HG03354 (cell line): ENCODE measurements at regions not wholly inside any gene's neighbourhood (a gene's known extent, or its start where the extent isn't known, plus 50 kb on each side); places are given as distances from the start of the nearest gene placed in this dataset.
"Not testable (repeated sequence)": the region's sequence is repeated elsewhere in the genome, so short reads cannot be mapped to it uniquely, and the experiment has no call there.

Experiments used
- ATAC-seq: cut with Tn5 transposase; IDR thresholded peaks from one replicate; pipeline ENCODE4 v1.9.1; 2021; ENCODE audit warnings: mild to moderate bottlenecking; ENCODE audit not compliant: unreplicated experiment, poor library complexity, severe bottlenecking

DNA sequence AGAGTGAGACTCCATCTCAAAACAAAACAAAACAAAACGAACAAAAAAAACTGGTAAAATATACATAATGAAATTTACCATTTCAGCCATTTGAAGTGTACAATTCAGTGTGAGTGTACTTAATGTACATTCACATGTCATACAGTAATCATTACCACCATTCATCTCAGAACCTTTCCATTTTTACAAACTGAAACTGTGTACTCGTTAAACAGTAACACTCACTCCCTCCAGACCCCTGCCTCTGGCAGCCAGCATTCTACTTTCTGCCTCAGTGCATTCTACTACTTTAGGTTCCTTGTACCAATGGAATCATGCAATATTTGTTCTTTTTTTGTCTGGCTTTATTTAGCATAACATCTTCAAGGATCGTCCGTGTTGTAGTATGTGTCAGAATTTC, 87.5 kb upstream of the CRYM start:
- peak; percentile 48 for ATAC-seq

DNA sequence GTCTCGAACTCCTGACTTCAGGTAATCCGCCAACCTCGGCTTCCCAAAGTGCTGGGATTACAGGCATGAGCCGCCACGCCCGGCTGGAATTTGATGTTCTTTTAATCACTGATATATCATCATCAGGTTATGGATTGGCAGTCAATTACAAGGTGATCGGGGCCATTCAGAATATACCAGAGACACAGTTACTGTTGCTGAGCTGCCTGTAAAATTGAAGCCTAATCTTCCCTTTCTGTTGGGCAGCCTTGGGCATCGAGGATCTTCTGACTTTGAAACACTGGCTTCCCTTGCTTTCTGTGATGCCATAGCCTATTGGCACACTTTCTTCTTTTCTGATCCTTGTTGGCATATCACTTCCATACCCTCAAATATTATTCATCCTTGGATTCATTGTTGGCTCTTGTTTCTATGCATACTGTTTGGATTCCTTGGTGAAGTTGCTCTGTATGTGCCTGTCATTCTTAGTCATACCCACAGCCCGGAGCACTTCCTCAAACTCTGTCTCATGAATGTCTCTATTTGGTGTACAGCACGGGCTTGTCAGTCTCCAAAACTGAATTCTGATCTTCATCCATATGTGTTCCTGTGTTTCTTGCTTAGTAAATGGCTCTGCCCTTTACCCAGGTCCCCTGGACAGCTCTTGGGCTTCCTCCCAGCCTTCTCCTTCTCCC, 85.6 kb upstream of the CRYM start:
- ATAC-seq: not testable (repeated sequence)

DNA sequence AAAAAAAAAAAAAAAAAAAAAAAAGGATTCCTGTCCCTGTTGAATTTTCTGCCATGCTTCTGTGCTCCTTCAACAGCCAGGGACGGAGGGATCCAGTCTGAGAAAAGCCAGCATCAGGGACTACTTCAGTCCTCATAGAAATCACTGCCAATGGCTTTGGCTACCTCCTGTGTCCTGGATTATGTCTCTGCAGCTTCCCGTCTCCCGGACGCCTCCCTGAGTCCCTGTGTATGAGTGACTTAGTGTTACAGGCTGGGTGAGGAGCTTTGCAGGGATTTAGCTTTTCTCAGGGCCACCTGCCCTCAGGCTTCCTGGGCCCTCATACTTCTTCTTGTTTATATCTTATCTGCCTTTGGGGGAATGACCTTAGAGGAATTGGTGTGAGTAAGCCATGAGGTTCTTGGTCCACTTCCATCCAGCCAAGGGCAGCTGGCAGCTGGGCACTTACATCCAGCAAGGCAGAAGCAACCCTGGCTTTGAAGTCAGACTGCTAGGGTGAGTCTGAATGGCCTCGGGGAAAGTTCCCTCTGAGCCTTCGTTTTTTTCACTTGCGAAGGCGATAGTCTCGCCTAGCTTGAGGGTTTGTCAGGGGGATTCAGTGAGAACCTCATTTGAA, 83.6 kb upstream of the CRYM start:
- not testable (repeated sequence) for ATAC-seq

GRCh38 chr16:21361045-21361444, 83.0 kb upstream of the CRYM start:
- ATAC-seq: not testable (repeated sequence)

GRCh38 chr16:21359513-21359912, 81.4 kb upstream of the CRYM start:
- ATAC-seq: not testable (repeated sequence)

DNA sequence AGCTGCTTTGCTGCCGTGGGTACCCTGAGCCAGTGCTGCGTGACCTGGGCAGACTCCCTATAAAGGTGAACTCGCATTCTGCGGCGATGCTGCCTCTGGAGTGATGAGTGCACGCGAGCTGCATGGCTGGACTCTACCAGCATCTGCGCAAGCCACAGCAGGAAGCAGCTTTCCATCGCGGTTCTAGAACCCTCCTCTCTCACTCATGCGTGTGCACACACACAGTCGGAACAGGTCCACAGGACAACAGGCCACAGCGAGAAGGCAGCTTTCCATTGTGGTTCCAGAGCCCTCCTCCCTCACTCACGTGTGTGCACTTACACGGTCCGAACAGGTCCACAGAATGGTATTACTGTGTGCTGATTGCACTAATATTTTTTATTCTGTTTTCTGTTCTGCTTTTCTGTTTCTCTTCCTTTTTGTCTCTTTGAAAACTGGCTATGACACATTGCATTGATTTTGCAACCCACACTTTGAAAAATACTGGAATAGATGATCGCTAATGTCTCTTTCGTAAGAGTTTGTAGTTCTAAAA, 80.2 kb upstream of the CRYM start:
- peak; percentile 43 for ATAC-seq

- not testable (repeated sequence) for ATAC-seq
Measured at GRCh38 chr16:21356308-21356707, 78.2 kb upstream of the CRYM start.

DNA sequence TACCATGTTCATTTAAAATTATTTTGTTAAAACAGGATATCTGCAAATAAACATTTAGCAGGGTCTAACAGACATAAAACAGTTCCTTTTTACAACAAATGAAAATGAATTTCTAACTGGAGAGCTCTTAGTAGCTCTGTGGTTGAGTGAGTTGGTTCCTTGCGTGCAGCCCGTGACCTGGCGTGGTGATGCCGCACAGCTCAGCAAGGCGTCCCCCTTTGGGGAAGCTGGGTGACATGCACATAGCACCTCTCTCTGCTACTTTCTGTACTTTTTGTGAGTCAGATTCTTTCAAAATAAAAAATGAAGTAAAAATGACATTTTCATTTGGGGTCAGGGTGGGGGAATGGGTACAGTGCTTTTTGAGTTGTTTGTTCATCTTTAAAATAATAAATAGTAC, 73.3 kb upstream of the CRYM start:
- ATAC-seq: not testable (repeated sequence)

- not testable (repeated sequence) for ATAC-seq
Measured at GRCh38 chr16:21350851-21351250, 72.8 kb upstream of the CRYM start.

DNA sequence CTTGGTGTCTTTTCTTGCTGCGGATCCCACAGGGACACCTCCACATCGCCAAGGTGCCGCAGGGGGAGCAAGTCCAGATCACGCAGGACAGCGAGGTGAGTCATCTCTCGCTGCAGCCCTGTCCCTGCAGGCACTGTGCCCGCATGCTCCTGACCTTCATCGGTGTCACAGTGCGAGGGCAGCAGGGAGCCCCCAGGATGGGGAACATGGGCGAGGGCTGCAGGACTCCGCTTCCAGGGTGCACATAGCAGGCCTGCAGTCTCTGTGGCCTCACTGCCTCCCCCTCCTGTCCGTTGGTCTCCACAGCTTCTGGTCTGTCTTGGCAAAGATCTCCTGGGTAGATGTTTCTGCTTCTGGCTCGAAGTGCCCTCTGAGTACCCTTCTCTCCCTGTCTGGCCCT, 71.2 kb upstream of the CRYM start:
- not testable (repeated sequence) for ATAC-seq

DNA sequence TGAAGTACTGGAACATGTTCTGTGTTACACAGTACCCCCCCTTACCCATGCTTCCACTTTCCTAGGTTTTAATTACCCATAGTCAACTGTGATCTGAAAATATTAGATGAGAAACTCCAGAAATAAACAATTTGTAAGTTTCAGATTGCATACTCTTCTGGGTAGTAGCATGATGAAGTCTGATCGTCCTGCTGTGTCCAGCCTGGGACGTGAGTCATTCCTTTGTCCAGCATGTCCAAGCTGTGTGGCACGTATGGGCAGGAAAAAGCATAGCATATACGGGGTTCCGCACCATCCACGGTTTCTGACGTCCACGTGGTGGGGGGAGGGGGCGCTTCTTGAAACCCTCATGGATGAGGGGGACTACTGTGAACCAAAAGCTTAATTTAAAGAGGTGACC, 70.7 kb upstream of the CRYM start:
- ATAC-seq: not testable (repeated sequence)

DNA sequence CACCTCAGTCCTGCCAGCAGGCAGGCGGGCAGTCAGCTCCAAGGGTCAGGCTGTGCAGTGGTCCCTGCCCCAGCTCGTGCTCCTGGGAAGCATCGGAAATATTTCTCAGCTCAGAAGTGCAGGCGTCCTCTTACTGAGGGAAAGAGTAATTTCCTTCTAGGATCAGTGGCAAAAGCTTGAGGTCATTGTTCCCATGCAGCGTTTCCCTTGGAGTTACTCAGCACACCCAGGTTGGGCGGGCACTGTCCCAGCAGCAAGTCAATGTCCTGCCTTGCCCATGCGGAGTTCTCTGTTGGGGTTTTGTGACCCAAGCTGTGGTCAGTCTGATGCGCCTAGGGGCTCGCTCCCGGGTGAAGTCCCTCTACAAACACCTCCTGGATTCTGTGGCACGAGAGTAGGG, 69.4 kb upstream of the CRYM start:
- ATAC-seq: not testable (repeated sequence)

DNA sequence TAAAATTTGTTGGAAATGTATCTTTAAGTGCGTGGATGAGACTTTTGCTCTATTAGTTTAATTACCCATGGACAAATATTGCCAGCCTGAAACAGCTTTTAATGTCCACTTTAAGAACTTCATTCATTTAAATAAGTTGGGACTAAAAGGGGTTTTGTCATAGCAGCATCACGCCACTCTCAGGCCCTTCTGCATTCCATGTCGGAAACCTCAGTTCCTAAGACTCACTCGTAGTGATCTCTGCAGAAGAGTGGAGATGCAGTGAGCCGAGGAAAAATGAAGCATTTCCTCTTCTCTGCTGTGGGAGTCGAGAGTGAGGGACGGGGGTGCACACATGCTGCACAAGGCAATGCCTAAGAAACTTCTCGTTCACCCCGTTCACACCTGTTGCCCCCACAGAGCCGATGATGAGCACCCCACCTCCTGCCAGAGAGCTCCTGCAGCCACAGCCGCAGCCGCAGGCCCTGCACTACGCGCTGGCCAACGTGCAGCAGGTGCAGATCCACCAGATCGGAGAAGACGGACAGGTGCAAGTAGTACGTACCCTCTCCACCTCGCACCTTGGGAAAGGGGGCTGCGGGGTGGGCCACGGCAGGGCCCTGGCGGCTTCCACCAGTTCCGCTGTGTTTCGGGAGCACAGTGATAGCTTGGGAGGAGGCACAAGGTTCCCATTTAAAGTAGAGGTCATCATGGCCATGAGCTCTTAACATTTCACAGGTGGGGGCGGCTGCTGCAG, 68.8 kb upstream of the CRYM start:
- ATAC-seq: not testable (repeated sequence)

- ATAC-seq: not testable (repeated sequence)
Measured at GRCh38 chr16:21344361-21344912, 66.3 kb upstream of the CRYM start.

DNA sequence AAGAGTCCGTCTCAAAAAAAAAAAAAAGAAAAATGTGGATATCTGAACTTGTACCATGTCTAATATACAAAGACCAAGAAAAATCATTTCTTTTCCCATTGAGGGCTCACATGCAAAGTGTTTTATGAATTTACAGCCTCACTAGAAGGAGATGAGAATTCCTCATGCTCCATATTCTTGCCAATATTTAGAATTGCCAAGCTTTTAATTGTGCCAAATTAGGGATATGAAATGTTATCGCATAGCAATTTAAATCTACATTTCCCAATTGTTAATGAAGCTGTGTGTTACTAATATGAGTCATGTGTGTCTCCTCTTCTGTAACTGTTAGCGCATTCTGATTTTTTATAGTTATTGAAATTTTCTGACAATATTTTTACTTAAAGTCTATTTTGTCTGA, 63.0 kb upstream of the CRYM start:
- no peak for ATAC-seq

GRCh38 chr16:21339941-21340340, 61.9 kb upstream of the CRYM start:
- ATAC-seq: no peak

- ATAC-seq: no peak
Measured at GRCh38 chr16:21339269-21339641, 61.2 kb upstream of the CRYM start.

DNA sequence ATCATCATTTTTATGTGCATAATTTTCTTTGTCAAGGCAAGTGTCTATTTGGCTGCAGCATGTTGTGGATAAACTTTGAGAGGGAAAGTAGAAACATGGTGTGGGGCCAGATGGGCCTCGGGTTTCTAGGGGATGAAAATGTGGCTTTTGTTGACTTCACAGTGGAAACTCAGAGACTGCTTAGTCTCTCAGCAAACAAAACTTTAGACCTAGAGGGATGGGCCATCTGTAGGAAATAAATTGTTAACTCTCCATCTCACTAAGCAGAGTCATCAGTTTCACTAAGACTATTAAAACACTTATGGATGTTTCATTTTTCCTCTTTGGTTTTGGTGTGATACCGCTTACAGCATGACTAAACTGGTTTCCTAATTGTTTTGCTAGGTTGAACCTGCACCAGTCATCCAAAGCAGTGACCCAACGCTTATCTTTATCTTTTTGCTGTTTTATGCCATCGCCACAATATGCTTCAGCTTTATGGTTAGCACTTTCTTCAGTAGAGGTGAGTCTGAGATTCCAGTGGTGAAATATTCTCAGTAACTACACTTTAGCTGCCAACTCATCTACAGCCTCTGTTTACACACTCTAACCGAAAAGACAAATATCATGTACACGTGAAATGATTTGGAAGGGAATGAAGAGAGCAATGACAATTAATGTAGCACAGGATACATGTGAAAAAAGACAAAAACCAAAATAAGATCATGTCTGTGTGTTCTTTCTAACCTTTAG, 60.6 kb upstream of the CRYM start:
- ATAC-seq: no peak

DNA sequence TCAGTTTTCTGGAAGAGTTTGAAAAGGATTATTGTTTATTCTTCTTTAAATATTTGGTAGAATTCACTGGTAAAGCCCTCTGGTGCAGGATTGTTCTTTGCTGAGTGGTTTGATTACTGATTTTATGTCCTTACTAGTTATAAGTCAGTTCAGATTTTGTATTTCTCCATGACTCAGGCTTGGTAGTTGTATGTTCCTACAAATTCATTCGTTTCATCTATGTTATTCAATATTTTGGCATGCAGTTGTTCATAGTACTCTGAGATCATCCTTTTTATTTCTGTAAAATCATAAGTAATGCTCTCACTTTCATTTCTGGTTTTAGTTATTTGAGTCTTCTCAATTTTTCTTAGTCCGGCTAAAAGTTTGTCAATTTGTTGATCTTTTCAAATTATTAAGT, 58.1 kb upstream of the CRYM start:
- no peak for ATAC-seq
